ENCODE measurements at regions not wholly inside any gene's neighbourhood (a gene's known extent, or its start where the extent isn't known, plus 50 kb on each side); places are given as distances from the start of the nearest gene placed in this dataset.

DNA sequence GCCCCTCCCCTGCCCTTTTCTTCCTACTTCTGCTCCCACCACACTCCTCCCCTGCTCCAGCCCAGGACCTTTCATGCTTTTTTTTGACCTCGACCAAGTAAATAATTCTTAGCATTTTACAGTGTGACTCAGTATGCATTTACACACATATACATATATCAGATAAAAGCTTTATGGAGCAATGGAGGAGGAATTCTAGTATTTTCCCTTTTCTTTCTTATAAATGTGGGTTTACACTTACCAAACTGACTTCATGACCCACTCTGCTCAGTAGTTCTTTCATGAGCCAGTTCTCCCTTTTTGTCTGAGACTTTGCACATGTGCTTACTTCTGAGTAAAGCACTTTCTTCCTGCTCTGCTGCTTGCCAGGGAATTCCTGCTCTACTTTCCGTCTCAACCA, 111.8 kb upstream of the H2AZ1 start:
- Histone ChIP-seq H3K36me3 (ENCODE audit: control insufficient read depth in 2 of 2, insufficient read depth in 1 of 2, low read length in 2 of 2) (no peaks in the 10 kb centered on the region), H3K4me1 (ENCODE audit: control insufficient read depth, insufficient read depth, low read length) (no peaks in the 10 kb centered on the region), H3K4me3 (ENCODE audit: low read depth, low read length) (no peak overlapping the region), H3K9me3 (ENCODE audit: control insufficient read depth, insufficient read depth, low read depth, low read length) (no peaks in the 10 kb centered on the region), H3K27ac (ENCODE audit: extremely low read depth, low read depth, low read length) (no peak overlapping the region)
- ChIA-PET CTCF (no interaction called here), POLR2A (no interaction called here)
- no peak for TF ChIP-seq ZNF600 (tag by site-specific recombination; IDR thresholded peaks at IDR 0.05)
- TF ChIP-seq TRIM28 (IDR thresholded peaks at IDR 0.05; ENCODE audit: borderline replicate concordance, low read length): no peak
- TF ChIP-seq HOXA7 (CRISPR knock-in tag; IDR thresholded peaks at IDR 0.05; ENCODE audit: borderline replicate concordance): no peak
- TF ChIP-seq ZNF18 (tag by site-specific recombination; IDR thresholded peaks at IDR 0.05): no peak
- no peak for TF ChIP-seq ZNF24 (tag by site-specific recombination; IDR thresholded peaks at IDR 0.05)
- no peak for TF ChIP-seq ZNF530 (tag by site-specific recombination; IDR thresholded peaks at IDR 0.05; ENCODE audit: low read depth)
- no peak for TF ChIP-seq ZNF777 (tag by site-specific recombination; IDR thresholded peaks at IDR 0.05; ENCODE audit: borderline replicate concordance)
- TF ChIP-seq ZNF623 (tag by site-specific recombination; IDR thresholded peaks at IDR 0.05): no peak

- no peaks in the 10 kb centered on the region for H3K36me3 ChIP-seq (ENCODE audit: control insufficient read depth in 2 of 2, insufficient read depth in 1 of 2, low read length in 2 of 2)
- POLR2A ChIA-PET: no interaction called here
- CTCF ChIA-PET: no interaction called here
- no peak for TF ChIP-seq ZSCAN30 (tag by site-specific recombination; IDR thresholded peaks at IDR 0.05)
- TF ChIP-seq ZNF10 (tag by site-specific recombination; IDR thresholded peaks at IDR 0.05): no peak
- TF ChIP-seq, protein P1, sequence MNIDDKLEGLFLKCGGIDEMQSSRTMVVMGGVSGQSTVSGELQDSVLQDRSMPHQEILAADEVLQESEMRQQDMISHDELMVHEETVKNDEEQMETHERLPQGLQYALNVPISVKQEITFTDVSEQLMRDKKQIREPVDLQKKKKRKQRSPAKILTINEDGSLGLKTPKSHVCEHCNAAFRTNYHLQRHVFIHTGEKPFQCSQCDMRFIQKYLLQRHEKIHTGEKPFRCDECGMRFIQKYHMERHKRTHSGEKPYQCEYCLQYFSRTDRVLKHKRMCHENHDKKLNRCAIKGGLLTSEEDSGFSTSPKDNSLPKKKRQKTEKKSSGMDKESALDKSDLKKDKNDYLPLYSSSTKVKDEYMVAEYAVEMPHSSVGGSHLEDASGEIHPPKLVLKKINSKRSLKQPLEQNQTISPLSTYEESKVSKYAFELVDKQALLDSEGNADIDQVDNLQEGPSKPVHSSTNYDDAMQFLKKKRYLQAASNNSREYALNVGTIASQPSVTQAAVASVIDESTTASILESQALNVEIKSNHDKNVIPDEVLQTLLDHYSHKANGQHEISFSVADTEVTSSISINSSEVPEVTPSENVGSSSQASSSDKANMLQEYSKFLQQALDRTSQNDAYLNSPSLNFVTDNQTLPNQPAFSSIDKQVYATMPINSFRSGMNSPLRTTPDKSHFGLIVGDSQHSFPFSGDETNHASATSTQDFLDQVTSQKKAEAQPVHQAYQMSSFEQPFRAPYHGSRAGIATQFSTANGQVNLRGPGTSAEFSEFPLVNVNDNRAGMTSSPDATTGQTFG (tag by site-specific recombination; IDR thresholded peaks at IDR 0.05; ENCODE audit: borderline replicate concordance): no peak
- no peak for TF ChIP-seq ZNF701 (tag by site-specific recombination; IDR thresholded peaks at IDR 0.05)
- TF ChIP-seq ZNF121 (tag by site-specific recombination; IDR thresholded peaks at IDR 0.05): no peak
- no peak for TF ChIP-seq TCF7L2 (IDR thresholded peaks at IDR 0.05; ENCODE audit: borderline replicate concordance, low read depth, low read length)
- TF ChIP-seq ZNF18 (tag by site-specific recombination; IDR thresholded peaks at IDR 0.05): no peak
- no peak for TF ChIP-seq IKZF3 (tag by site-specific recombination; IDR thresholded peaks at IDR 0.05)
- no peak for TF ChIP-seq SETDB1 (IDR thresholded peaks at IDR 0.05; ENCODE audit: insufficient read length, low read length)
- no peak for TF ChIP-seq ZBTB10 (tag by site-specific recombination; IDR thresholded peaks at IDR 0.05)
- no peak for TF ChIP-seq ZNF624 (tag by site-specific recombination; IDR thresholded peaks at IDR 0.05)
- no peak for TF ChIP-seq GLIS2 (tag by site-specific recombination; IDR thresholded peaks at IDR 0.05)
- TF ChIP-seq ZNF791 (tag by site-specific recombination; IDR thresholded peaks at IDR 0.05): no peak
- no peak for TF ChIP-seq ZFP41 (tag by site-specific recombination; IDR thresholded peaks at IDR 0.05; ENCODE audit: borderline replicate concordance)
- TF ChIP-seq FEZF1 (tag by site-specific recombination; IDR thresholded peaks at IDR 0.05): no peak
- H3K4me1 ChIP-seq (ENCODE audit: control insufficient read depth, insufficient read depth, low read length): no peaks in the 10 kb centered on the region
- H3K9me3 ChIP-seq (ENCODE audit: control insufficient read depth, insufficient read depth, low read depth, low read length): no peaks in the 10 kb centered on the region
- H3K27ac ChIP-seq (ENCODE audit: extremely low read depth, low read depth, low read length): no peak overlapping the region
- no peak overlapping the region for H3K4me3 ChIP-seq (ENCODE audit: low read depth, low read length)
Observed at GRCh38 chr4:100060765-100061416, 110.8 kb upstream of the H2AZ1 start.

All from HEK293 (cell line).